ENCODE measurements at regions not wholly inside any gene's neighbourhood (a gene's known extent, or its start where the extent isn't known, plus 50 kb on each side); places are given as distances from the start of the nearest gene placed in this dataset.

- DNase-seq (ENCODE audit: low spot score), result no peak
- intact Hi-C loops (cut with DNase I), result no loop called here
- ATAC-seq, result peak; percentile 70
These were observed 131.2 kb downstream of the RAP2B start for GRCh38 chr3:153293265-153293664.

- intact Hi-C loops (cut with DNase I), result no loop called here
- ATAC-seq (peak; percentile 52), DNase-seq (ENCODE audit: low spot score) (no peak)
These were observed 133.9 kb downstream of the RAP2B start for GRCh38 chr3:153295901-153296300.

GRCh38 chr3:153305189-153305588 lies 143.2 kb downstream of the RAP2B start:
- intact Hi-C loops (cut with DNase I), result no loop called here
- ATAC-seq, result no peak
- DNase-seq (ENCODE audit: low spot score), result no peak

- ATAC-seq, result no peak
- DNase-seq (ENCODE audit: low spot score), result no peak
- intact Hi-C loops (cut with DNase I), result no loop called here
These were observed 149.5 kb downstream of the RAP2B start for GRCh38 chr3:153311541-153311940.

- DNase-seq (ENCODE audit: low spot score) (no peak), ATAC-seq (no peak)
- intact Hi-C loops (cut with DNase I), result no loop called here
These were observed 151.4 kb downstream of the RAP2B start for GRCh38 chr3:153313302-153313965.

GRCh38 chr3:153314038-153314437 lies 152.0 kb downstream of the RAP2B start:
- intact Hi-C loops (cut with DNase I), result no loop called here
- DNase-seq (ENCODE audit: low spot score), result no peak
- no peak for ATAC-seq

GRCh38 chr3:153315781-153316180 lies 153.8 kb downstream of the RAP2B start:
- ATAC-seq (no peak), DNase-seq (ENCODE audit: low spot score) (no peak)
- intact Hi-C loops (cut with DNase I), result no loop called here

- ATAC-seq, result peak; percentile 49
- intact Hi-C loops (cut with DNase I), result no loop called here
These were observed 157.9 kb downstream of the RAP2B start for GRCh38 chr3:153319705-153320554.

GRCh38 chr3:153320585-153321128 lies 158.6 kb downstream of the RAP2B start:
- DNase-seq (ENCODE audit: low spot score), result no peak
- intact Hi-C loops (cut with DNase I), result no loop called here
- no peak for ATAC-seq

More at GRCh38 chr3:153319705-153320554, 157.9 kb downstream of the RAP2B start:
- DNase-seq (ENCODE audit: low spot score), result no peak

- DNase-seq (ENCODE audit: low spot score) (no peak), ATAC-seq (no peak)
- intact Hi-C loops (cut with DNase I), result no loop called here
These were observed 166.7 kb downstream of the RAP2B start for GRCh38 chr3:153328690-153329089.

- no peak for ATAC-seq
- intact Hi-C loops (cut with DNase I), result no loop called here
These were observed 168.9 kb downstream of the RAP2B start for GRCh38 chr3:153330901-153331300.

GRCh38 chr3:153331676-153332075 lies 169.7 kb downstream of the RAP2B start:
- intact Hi-C loops (cut with DNase I), result no loop called here
- DNase-seq (ENCODE audit: low spot score) (no peak), ATAC-seq (no peak)

More at GRCh38 chr3:153330901-153331300, 168.9 kb downstream of the RAP2B start:
- DNase-seq (ENCODE audit: low spot score), result no peak

- ATAC-seq, result no peak
- DNase-seq (ENCODE audit: low spot score), result no peak
- intact Hi-C loops (cut with DNase I), result no loop called here
These were observed 172.5 kb downstream of the RAP2B start for GRCh38 chr3:153334558-153334957.

- intact Hi-C loops (cut with DNase I), result no loop called here
- DNase-seq (ENCODE audit: low spot score), result no peak
- no peak for ATAC-seq
These were observed 175.3 kb downstream of the RAP2B start for GRCh38 chr3:153337369-153337768.

GRCh38 chr3:153338487-153338886 lies 176.5 kb downstream of the RAP2B start:
- intact Hi-C loops (cut with DNase I), result no loop called here
- peak; percentile 77 for ATAC-seq

GRCh38 chr3:153339065-153339464 lies 177.0 kb downstream of the RAP2B start:
- DNase-seq (ENCODE audit: low spot score) (no peak), ATAC-seq (no peak)
- intact Hi-C loops (cut with DNase I), result no loop called here

More at GRCh38 chr3:153338487-153338886, 176.5 kb downstream of the RAP2B start:
- DNase-seq (ENCODE audit: low spot score), result no peak

- ATAC-seq (no peak), DNase-seq (ENCODE audit: low spot score) (no peak)
- intact Hi-C loops (cut with DNase I), result no loop called here
These were observed 182.2 kb downstream of the RAP2B start for GRCh38 chr3:153343988-153344782.

- intact Hi-C loops (cut with DNase I), result no loop called here
- no peak for DNase-seq (ENCODE audit: low spot score)
- no peak for ATAC-seq
These were observed 186.6 kb downstream of the RAP2B start for GRCh38 chr3:153348457-153349107.

GRCh38 chr3:153349108-153349499 lies 187.1 kb downstream of the RAP2B start:
- ATAC-seq (no peak), DNase-seq (ENCODE audit: low spot score) (no peak)
- intact Hi-C loops (cut with DNase I), result no loop called here
